GM04504 (cell line): ENCODE measurements at regions not wholly inside any gene's neighbourhood (a gene's known extent, or its start where the extent isn't known, plus 50 kb on each side); places are given as distances from the start of the nearest gene placed in this dataset.

Source experiments
- DNase-seq: peaks from one replicate; pipeline ENCODE4 v3.0.0-alpha.2; 2012; ENCODE audit warnings: low read depth

GRCh38 chr15:70443486-70444273 lies 319.7 kb downstream of the UACA start:
- DNase-seq: no peak

GRCh38 chr15:70442616-70443321 lies 320.6 kb downstream of the UACA start:
- DNase-seq: no peak

DNA sequence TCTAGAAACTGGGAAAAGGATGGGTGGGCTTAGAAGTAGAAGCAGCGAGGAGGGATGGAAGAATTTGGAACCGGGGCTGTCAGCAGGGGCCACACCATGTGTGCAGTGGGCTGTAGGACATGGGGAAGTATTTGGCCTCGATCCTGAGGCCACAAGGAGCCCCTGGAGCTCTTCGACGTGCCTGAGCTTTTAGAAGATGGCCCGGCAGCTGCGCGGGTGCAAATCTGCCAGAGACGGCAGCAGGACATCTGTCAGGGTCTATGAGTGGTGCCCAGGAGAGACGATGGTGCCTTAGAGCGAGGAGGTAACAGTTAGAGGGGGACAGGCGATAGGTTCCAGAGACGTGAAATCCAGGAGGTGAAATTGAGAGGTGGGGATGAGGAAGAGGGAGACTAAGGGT lies 321.1 kb downstream of the UACA start:
- no peak for DNase-seq

- no peak for DNase-seq
Observed at GRCh38 chr15:70440416-70441138, 322.8 kb downstream of the UACA start.

- no peak for DNase-seq
Observed at GRCh38 chr15:70439880-70440279, 323.5 kb downstream of the UACA start.

DNA sequence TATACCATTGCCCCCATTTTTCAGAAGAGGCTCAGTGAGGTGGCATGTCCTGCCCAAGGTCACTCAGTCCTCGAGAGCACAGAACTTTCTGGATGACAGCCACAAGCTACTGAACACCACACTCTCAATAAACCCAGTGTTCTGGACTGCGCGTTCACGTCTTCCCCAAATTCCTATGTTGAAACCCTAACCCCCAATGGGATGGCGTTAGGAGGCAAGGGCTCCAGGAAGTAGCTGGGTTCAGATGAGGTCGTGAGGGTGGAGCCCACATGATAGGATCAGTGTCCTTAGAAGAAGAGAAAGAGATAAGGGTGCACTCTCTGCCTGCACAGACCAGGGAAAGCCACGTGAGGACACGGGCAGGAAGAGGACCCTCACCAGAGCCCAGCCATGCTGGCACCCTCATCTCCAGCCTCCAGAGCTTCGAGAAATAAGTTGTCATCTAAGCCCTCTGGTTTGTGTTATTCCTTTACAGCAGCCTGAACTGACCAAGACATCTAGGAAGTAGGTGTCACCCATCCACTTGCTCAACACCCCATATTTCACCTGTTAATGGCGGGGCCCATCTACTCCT lies 324.0 kb downstream of the UACA start:
- DNase-seq: no peak

- DNase-seq: no peak
Observed at GRCh38 chr15:70438776-70439175, 324.6 kb downstream of the UACA start.

DNA sequence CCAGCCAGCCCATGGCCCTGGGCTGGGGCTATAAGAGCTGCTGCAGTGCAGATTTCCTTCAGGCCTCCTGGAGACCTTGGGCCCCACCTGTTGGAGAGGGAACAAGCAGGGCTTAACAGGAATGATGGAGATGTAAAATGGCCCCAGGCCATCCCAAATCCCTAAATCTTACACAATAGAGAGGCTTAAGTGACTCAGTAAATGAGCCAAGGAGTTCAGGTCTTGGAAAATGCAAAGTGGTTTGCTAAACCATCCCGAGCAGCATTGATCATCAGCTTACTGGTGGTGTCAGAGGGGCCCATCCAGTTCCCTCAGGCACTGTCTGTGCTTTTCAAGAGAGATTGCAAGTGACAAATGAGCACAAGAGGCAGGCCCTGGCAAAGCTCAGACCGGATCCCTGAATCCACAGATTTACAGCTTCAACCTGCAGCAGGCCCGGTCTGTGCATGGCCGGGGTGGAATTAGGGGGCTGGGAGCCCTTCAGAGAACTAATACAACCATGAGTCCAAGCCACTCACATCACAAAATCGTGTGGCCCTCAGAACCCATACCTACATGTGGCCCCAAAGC lies 325.4 kb downstream of the UACA start:
- no peak for DNase-seq

GRCh38 chr15:70437089-70437488 lies 326.3 kb downstream of the UACA start:
- DNase-seq: no peak

GRCh38 chr15:70436428-70436827 lies 326.9 kb downstream of the UACA start:
- DNase-seq: no peak

DNA sequence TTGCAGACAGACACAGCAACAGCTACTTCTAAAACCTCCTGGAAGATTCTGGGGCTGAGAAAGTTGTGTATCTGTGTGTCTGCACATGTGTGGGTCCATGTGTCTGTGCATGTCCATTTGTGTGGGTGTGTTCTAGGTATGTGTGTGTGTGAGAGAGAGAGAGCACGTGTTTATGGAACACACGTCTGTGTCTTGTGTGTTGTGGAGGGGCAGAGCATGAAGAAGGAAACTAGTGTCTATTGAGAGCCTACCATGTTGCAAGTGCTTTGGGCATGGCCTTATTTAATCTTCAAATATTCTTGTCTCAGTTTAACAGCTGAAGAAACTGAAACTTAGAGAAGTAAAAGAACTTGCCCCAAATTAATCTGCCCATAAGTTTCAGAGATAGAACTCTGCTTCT lies 327.5 kb downstream of the UACA start:
- no peak for DNase-seq

DNA sequence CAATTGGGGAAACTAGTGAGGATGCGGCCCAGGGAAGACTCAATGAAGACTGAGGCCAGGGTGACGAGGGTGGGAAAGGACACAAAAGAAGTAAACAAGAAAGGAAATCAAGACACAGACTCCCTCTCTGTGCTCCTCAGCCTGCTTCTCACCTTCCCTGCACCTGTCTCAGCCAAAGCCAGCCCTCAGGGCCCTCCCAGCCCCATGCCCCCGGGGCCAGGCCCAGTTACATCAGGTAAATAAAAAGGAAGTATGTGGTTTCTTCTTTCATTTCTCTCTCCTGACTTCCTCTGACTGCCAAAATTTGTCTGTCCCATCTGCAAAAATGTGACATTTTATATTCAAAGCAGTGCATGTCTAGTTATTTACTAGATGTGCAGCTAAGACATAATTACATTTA lies 328.0 kb downstream of the UACA start:
- DNase-seq: no peak

- no peak for DNase-seq
Observed at GRCh38 chr15:70433586-70434324, 329.6 kb downstream of the UACA start.

- no peak for DNase-seq
Observed at GRCh38 chr15:70432924-70433495, 330.3 kb downstream of the UACA start.

GRCh38 chr15:70431854-70432253 lies 331.5 kb downstream of the UACA start:
- DNase-seq: no peak

DNA sequence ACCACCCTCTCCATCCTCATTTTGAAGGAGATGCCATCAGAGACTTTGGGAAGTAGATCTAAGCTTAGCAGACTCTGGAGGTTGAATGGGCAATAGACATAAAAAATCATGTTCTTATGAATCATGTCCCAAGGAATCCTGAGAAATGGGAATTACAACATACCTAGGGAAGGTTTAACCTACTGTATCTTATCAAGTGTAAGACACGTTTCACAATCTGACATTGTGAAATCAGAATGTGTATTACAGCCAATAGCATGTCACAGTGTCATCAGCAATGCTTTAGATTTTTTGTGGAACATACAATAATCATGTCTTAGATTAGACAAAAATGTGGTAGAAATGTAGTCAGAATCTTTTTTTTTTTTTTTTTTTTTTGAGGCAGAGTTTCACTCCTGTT lies 332.4 kb upstream of the TLE3 start:
- peak; percentile 8 for DNase-seq

DNA sequence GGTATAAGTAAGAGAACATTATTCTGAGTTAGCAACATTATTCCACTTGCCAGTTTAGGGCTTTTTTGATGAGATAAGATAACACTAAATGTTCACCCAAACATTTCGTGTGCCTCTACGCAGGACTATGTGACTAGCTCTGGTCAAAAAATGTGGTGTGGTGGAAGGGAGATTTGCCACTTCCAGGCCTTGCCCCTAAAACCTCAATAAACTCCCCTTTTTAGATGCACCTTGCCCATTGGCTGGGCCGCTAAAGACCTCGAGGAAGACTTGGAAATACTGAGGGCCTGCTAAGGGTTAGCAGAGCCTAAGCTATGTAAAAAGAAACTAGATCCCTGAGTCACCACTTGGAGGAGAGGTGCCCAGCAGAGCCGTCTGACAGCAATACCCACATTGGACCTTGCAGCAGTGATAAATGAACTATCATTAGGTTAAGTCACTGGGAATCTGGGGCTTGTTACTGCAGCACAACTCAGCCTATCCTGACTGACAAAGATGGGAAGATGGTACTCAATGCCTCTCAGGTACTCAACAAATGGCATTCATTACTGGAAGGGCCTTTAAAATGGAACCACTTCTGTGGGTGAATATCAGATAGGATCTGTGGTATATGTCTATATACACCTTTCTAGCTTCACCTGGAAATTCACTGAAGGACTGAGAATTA lies 331.5 kb upstream of the TLE3 start:
- no peak for DNase-seq

- no peak for DNase-seq
Observed at GRCh38 chr15:70428211-70428822, 330.6 kb upstream of the TLE3 start.

DNA sequence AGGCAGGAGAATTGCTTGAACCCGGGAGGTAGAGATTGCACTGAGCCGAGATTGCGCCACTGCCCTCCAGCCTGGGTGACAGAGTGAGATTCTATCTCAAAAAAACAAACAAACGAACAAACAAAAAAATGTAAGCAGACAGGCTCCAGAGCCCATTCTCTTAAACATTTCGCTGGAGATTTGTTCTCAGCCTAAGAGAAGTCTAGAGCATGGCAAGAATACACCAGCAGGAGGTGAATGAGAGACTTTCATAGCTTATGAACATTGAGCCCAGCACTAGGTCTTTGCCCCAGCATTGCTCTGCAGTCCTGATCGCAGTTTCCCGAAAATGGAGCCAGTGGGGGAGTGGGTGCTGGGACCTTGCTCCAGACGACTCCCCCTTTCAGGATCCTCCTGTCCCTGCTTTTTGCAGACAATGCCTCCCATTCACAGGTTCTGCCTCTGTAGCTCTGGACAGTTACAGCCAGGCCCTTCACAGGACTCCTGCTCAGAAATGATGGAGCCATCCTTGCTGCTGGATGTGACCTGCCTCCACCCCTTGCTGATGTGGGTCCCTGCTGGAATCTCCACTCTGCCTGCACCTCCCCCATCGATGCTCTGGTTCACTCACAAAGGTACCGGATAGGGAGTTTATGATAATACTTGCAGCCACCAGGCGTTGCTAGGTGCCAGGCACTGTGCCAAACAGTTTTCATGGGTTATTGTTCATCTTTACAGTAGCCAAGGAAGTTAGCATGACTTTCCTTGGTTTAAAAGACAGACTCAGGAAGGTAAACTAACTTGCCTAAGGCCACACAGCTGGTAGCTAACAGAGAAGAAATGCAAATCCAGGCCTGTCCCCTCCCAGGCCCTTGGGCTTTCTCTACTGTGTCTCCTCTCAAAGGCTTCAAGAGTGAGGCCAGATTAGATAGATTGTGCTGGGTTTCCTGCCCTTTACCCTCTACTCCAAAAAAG lies 329.7 kb upstream of the TLE3 start:
- no peak for DNase-seq
